GM23338 (cell line): ENCODE measurements at regions not wholly inside any gene's neighbourhood (a gene's known extent, or its start where the extent isn't known, plus 50 kb on each side); places are given as distances from the start of the nearest gene placed in this dataset.

Source experiments
- ATAC-seq: fragments of 200-7000 bp; cut with Tn5 transposase; 3 replicates; pipeline ENCODE4 v1.9.1; 2020
- DNase-seq: peaks from one replicate; pipeline ENCODE4 v3.0.0-alpha.2; 2015; ENCODE audit warnings: low spot score
- H2AFZ ChIP-seq: fragments of 200-600 bp; sonication (generic); 2 replicates; pipeline ENCODE4 v1.8.0; 2016; ENCODE audit warnings: antibody characterized with exemption, mild to moderate bottlenecking, moderate library complexity
- H3F3A ChIP-seq: fragments of 200-600 bp; sonication (generic); replicated peaks from 2 replicates; pipeline ENCODE4 v1.8.0; 2017; ENCODE audit warnings: antibody characterized with exemption, mixed run types, low read depth
- H3K27ac ChIP-seq: fragments of 200-600 bp; sonication (generic); 2 replicates; pipeline ENCODE4 v1.6.1; 2016; ENCODE audit warnings: low read depth
- H3K27me3 ChIP-seq: fragments of 200-600 bp; sonication (generic); 2 replicates; pipeline ENCODE4 v1.8.0; 2016; ENCODE audit warnings: mild to moderate bottlenecking, mixed run types, moderate library complexity; ENCODE audit not compliant: insufficient read depth
- H3K36me3 ChIP-seq: fragments of 200-600 bp; sonication (generic); 2 replicates; pipeline ENCODE4 v1.8.0; 2016; ENCODE audit warnings: mild to moderate bottlenecking; ENCODE audit not compliant: insufficient read depth
- H3K4me1 ChIP-seq: fragments of 200-600 bp; sonication (generic); 2 replicates; pipeline ENCODE4 v1.8.0; 2016; ENCODE audit warnings: mild to moderate bottlenecking, moderate library complexity; ENCODE audit not compliant: insufficient read depth
- H3K4me2 ChIP-seq: fragments of 200-600 bp; sonication (generic); 2 replicates; pipeline ENCODE4 v1.7.1; 2017; ENCODE audit warnings: mixed run types
- H3K4me3 ChIP-seq: fragments of 200-600 bp; sonication (generic); 2 replicates; pipeline ENCODE4 v1.6.1; 2016; ENCODE audit warnings: mixed run types
- H3K79me2 ChIP-seq: fragments of 200-600 bp; sonication (generic); replicated peaks from 2 replicates; pipeline ENCODE4 v1.8.0; 2017; ENCODE audit warnings: mild to moderate bottlenecking; ENCODE audit not compliant: insufficient read depth
- H3K9me2 ChIP-seq: fragments of 200-600 bp; sonication (generic); 2 replicates; pipeline ENCODE4 v1.8.0; 2017; ENCODE audit not compliant: insufficient read depth
- H4K20me1 ChIP-seq: fragments of 200-600 bp; sonication (generic); replicated peaks from 2 replicates; pipeline ENCODE4 v1.8.0; 2017; ENCODE audit warnings: mild to moderate bottlenecking; ENCODE audit not compliant: insufficient read depth
- H3K27ac Mint-ChIP-seq: 2 replicates; pipeline ENCODE4 v1.8.0; 2020; ENCODE audit warnings: inconsistent platforms, mild to moderate bottlenecking, moderate library complexity, mixed read lengths
- H3K27me3 Mint-ChIP-seq: 3 replicates; pipeline ENCODE4 v1.8.0; 2022; ENCODE audit warnings: low read depth, mild to moderate bottlenecking, moderate library complexity, mixed read lengths, inconsistent platforms; ENCODE audit not compliant: insufficient read depth, poor library complexity
- H3K36me3 Mint-ChIP-seq: 3 replicates; pipeline ENCODE4 v1.8.0; 2021; ENCODE audit warnings: low read depth, mild to moderate bottlenecking, inconsistent platforms, moderate library complexity, mixed read lengths
- H3K4me1 Mint-ChIP-seq: 3 replicates; pipeline ENCODE4 v1.8.0; 2020; ENCODE audit warnings: mild to moderate bottlenecking, inconsistent platforms, mixed read lengths
- H3K4me3 Mint-ChIP-seq: 3 replicates; pipeline ENCODE4 v1.8.0; 2021; ENCODE audit warnings: moderate library complexity, mild to moderate bottlenecking, inconsistent platforms, mixed read lengths
- H3K9me3 Mint-ChIP-seq: 3 replicates; pipeline ENCODE4 v1.8.0; 2020; ENCODE audit warnings: moderate library complexity, mild to moderate bottlenecking, inconsistent platforms, mixed read lengths
- CTCF ChIP-seq, 2 experiments: fragments of 200-600 bp in 1 of 2; sonication (generic) in 1 of 2; conservative IDR thresholded peaks; 2 replicates each; pipeline versions ENCODE4 v1.5.1 to v1.6.1; 2016 to 2017; ENCODE audit warnings: antibody characterized with exemption in 2 of 2, low read depth in 2 of 2, mild to moderate bottlenecking in 2 of 2, moderate library complexity in 1 of 2
- ETS1 ChIP-seq: IDR thresholded peaks from 2 replicates; pipeline ENCODE4 v1.6.1; 2016; ENCODE audit warnings: antibody characterized with exemption
- EZH2phosphoT487 ChIP-seq: fragments of 200-600 bp; sonication (generic); IDR thresholded peaks from one replicate; pipeline ENCODE4 v1.8.1; 2018; ENCODE audit warnings: antibody characterized with exemption; ENCODE audit not compliant: unreplicated experiment
- POLR2AphosphoS5 ChIP-seq: IDR thresholded peaks from 2 replicates; pipeline ENCODE4 v1.6.1; 2016; ENCODE audit warnings: antibody characterized with exemption, low read depth
- REST ChIP-seq: IDR thresholded peaks from one replicate; pipeline ENCODE4 v1.6.1; 2018; ENCODE audit warnings: antibody characterized with exemption; ENCODE audit not compliant: unreplicated experiment
- STAT1 ChIP-seq: IDR thresholded peaks from one replicate; pipeline ENCODE4 v1.6.1; 2016; ENCODE audit warnings: antibody characterized with exemption; ENCODE audit not compliant: unreplicated experiment
- ZNF114 ChIP-seq: fragments of 250-450 bp; sonication (Bioruptor Pico); IDR thresholded peaks from 2 replicates; pipeline ENCODE4 v1.5.0; 2020; ENCODE audit warnings: mild to moderate bottlenecking, moderate library complexity
- ZNF331 ChIP-seq: fragments of 250-450 bp; sonication (Bioruptor Pico); IDR thresholded peaks from 2 replicates; pipeline ENCODE4 v1.5.0; 2020; ENCODE audit warnings: low read depth, mild to moderate bottlenecking, moderate library complexity
- ZNF462 ChIP-seq: fragments of 250-450 bp; sonication (Bioruptor Pico); IDR thresholded peaks from 2 replicates; pipeline ENCODE4 v1.5.0; 2020; ENCODE audit warnings: mild to moderate bottlenecking, moderate library complexity

GRCh38 chr13:93116809-93117208 lies 109.8 kb upstream of the GPC6 start:
- H3F3A ChIP-seq = no peaks in the 10 kb centered on the region
- H3K4me1 ChIP-seq = no peaks in the 10 kb centered on the region
- H2AFZ ChIP-seq = no peak overlapping the region
- Mint-ChIP-seq H3K36me3 (peaks cover 5% of the 10 kb centered on the region; the same call in 1 of the 3 replicates), H3K27me3 (peaks cover 2% of the 10 kb centered on the region), H3K27ac (no peak overlapping the region), H3K9me3 (peaks cover 10% of the 10 kb centered on the region), H3K4me1 (no peaks in the 10 kb centered on the region), H3K4me3 (no peak overlapping the region)
- no peaks in the 10 kb centered on the region for H3K79me2 ChIP-seq
- H3K4me2 ChIP-seq = no peak overlapping the region
- no peak overlapping the region for H3K27ac ChIP-seq
- no peak overlapping the region for H3K4me3 ChIP-seq
- no peaks in the 10 kb centered on the region for H3K9me2 ChIP-seq
- H4K20me1 ChIP-seq = no peaks in the 10 kb centered on the region
- DNase-seq = peak; percentile 30
- peak; percentile 52 to 61 for TF ChIP-seq CTCF (conservative IDR thresholded peaks at IDR 0.05; ENCODE audit: low read depth in 2 of 2)
- no peak for TF ChIP-seq EZH2phosphoT487
- H3K36me3 ChIP-seq = no peaks in the 10 kb centered on the region
- ATAC-seq = no peak; the same call in 2 of the 3 replicates
- H3K27me3 ChIP-seq = no peaks in the 10 kb centered on the region

- Mint-ChIP-seq H3K4me3 (no peak overlapping the region), H3K36me3 (peaks cover 5% of the 10 kb centered on the region; the same call in 1 of the 3 replicates), H3K4me1 (no peaks in the 10 kb centered on the region), H3K9me3 (peaks cover 10% of the 10 kb centered on the region), H3K27me3 (peaks cover 2% of the 10 kb centered on the region), H3K27ac (no peak overlapping the region)
- no peak overlapping the region for H3K4me3 ChIP-seq
- no peaks in the 10 kb centered on the region for H3K9me2 ChIP-seq
- no peak overlapping the region for H3K27ac ChIP-seq
- no peaks in the 10 kb centered on the region for H3K27me3 ChIP-seq
- H2AFZ ChIP-seq = peak overlapping the region; percentile 70; the same call in 1 of the 2 replicates
- H3K79me2 ChIP-seq = no peaks in the 10 kb centered on the region
- H3K4me2 ChIP-seq = no peak overlapping the region
- no peaks in the 10 kb centered on the region for H3K36me3 ChIP-seq
- no peaks in the 10 kb centered on the region for H4K20me1 ChIP-seq
- DNase-seq = no peak
- no peaks in the 10 kb centered on the region for H3F3A ChIP-seq
- H3K4me1 ChIP-seq = no peaks in the 10 kb centered on the region
- no peak for ATAC-seq
- no peak for TF ChIP-seq ETS1
- TF ChIP-seq POLR2AphosphoS5 = no peak
- no peak for TF ChIP-seq ZNF462 (CRISPR knock-in tag)
- TF ChIP-seq REST = no peak
- TF ChIP-seq STAT1 = no peak
- TF ChIP-seq ZNF114 (CRISPR knock-in tag) = no peak
- TF ChIP-seq ZNF331 = no peak
- no peak for TF ChIP-seq EZH2phosphoT487
Measured at GRCh38 chr13:93118081-93118615, 108.5 kb upstream of the GPC6 start.
